ENCODE measurements at regions not wholly inside any gene's neighbourhood (a gene's known extent, or its start where the extent isn't known, plus 50 kb on each side); places are given as distances from the start of the nearest gene placed in this dataset.

- TF ChIP-seq CTCF (conservative IDR thresholded peaks at IDR 0.05; ENCODE audit: low read length) (no peak), EZH2phosphoT487 (IDR thresholded peaks at IDR 0.05; ENCODE audit: borderline replicate concordance, low read depth, low read length) (no peak)
Measured at GRCh38 chr21:33121715-33122475, 52.0 kb downstream of the OLIG1 start.
